Liver (tissue), 7 donors: ENCODE measurements at regions not wholly inside any gene's neighbourhood (a gene's known extent, or its start where the extent isn't known, plus 50 kb on each side); places are given as distances from the start of the nearest gene placed in this dataset.

Source experiments
- DNase-seq: peaks from one replicate; pipeline ENCODE4 v3.0.0-alpha.2; 2017; ENCODE audit warnings: low spot score
- H3K27ac ChIP-seq, 2 donors: one replicate each; pipeline ENCODE4 v1.7.0; 2013; ENCODE audit warnings: inconsistent platforms in 2 of 2, low read length in 2 of 2, control low read depth in 1 of 2, low read depth in 1 of 2, mild to moderate bottlenecking in 1 of 2
- H3K27me3 ChIP-seq, 4 donors: one replicate each; pipeline versions ENCODE4 v1.6.1 to v1.7.0; 2013; ENCODE audit warnings: low read length in 3 of 4, inconsistent platforms in 1 of 4, mild to moderate bottlenecking in 1 of 4, moderate library complexity in 1 of 4; ENCODE audit not compliant: control insufficient read depth in 4 of 4, insufficient read depth in 4 of 4
- H3K36me3 ChIP-seq, 4 donors: one replicate each; pipeline versions ENCODE4 v1.6.1 to v1.7.0; 2013; ENCODE audit warnings: low read length in 3 of 4, mild to moderate bottlenecking in 3 of 4, low read depth in 1 of 4, moderate library complexity in 1 of 4; ENCODE audit not compliant: control insufficient read depth in 4 of 4, insufficient read depth in 3 of 4
- H3K4me1 ChIP-seq, 4 donors: one replicate each; pipeline versions ENCODE4 v1.6.1 to v1.7.0; 2013; ENCODE audit warnings: low read length in 3 of 4, mild to moderate bottlenecking in 3 of 4, moderate library complexity in 1 of 4; ENCODE audit not compliant: control insufficient read depth in 4 of 4, insufficient read depth in 4 of 4
- H3K4me3 ChIP-seq, 3 donors: one replicate each; pipeline versions ENCODE4 v1.6.1 to v1.7.0; 2013; ENCODE audit warnings: low read length in 3 of 3, control low read depth in 1 of 3, low read depth in 1 of 3, mild to moderate bottlenecking in 1 of 3
- H3K9ac ChIP-seq, 2 donors: one replicate each; pipeline ENCODE4 v1.7.0; 2013; ENCODE audit warnings: low read length in 2 of 2, mild to moderate bottlenecking in 2 of 2, moderate library complexity in 2 of 2, control low read depth in 1 of 2, low read depth in 1 of 2
- H3K9me3 ChIP-seq, 4 donors: one replicate each; pipeline versions ENCODE4 v1.6.1 to v1.7.0; 2013; ENCODE audit warnings: low read length in 3 of 4; ENCODE audit not compliant: control insufficient read depth in 4 of 4
- ATF3 ChIP-seq: IDR thresholded peaks from 2 replicates; pipeline ENCODE4 v1.6.1; 2016; ENCODE audit warnings: antibody characterized with exemption
- EGR1 ChIP-seq, 2 donors: IDR thresholded peaks; 2 replicates each; pipeline ENCODE4 v1.6.1; 2016 to 2018; ENCODE audit warnings: antibody characterized with exemption in 2 of 2, low read depth in 2 of 2
- FOXA1 ChIP-seq: IDR thresholded peaks from 2 replicates; pipeline ENCODE4 v1.6.1; 2016; ENCODE audit warnings: antibody characterized with exemption
- FOXA2 ChIP-seq: IDR thresholded peaks from 2 replicates; pipeline ENCODE4 v1.6.1; 2016; ENCODE audit warnings: antibody characterized with exemption
- GABPA ChIP-seq, 2 donors: IDR thresholded peaks in 1 of 2; conservative IDR thresholded peaks in 1 of 2; 2 replicates each; pipeline ENCODE4 v1.6.1; 2016; ENCODE audit warnings: antibody characterized with exemption in 2 of 2, mild to moderate bottlenecking in 1 of 2, moderate library complexity in 1 of 2
- HNF4A ChIP-seq, 2 donors: conservative IDR thresholded peaks; 2 replicates each; pipeline ENCODE4 v1.6.1; 2016; ENCODE audit warnings: antibody characterized with exemption in 2 of 2, mild to moderate bottlenecking in 2 of 2
- HNF4G ChIP-seq: IDR thresholded peaks from 2 replicates; pipeline ENCODE4 v1.6.1; 2016; ENCODE audit warnings: antibody characterized with exemption
- JUND ChIP-seq, 2 donors: IDR thresholded peaks; 2 replicates each; pipeline ENCODE4 v1.6.1; 2016; ENCODE audit warnings: antibody characterized with exemption in 2 of 2
- MAX ChIP-seq: IDR thresholded peaks from 2 replicates; pipeline ENCODE4 v1.6.1; 2016; ENCODE audit warnings: antibody characterized with exemption
- NR2F2 ChIP-seq: IDR thresholded peaks from 2 replicates; pipeline ENCODE4 v1.6.1; 2016; ENCODE audit warnings: antibody characterized with exemption
- RAD21 ChIP-seq, 2 donors: IDR thresholded peaks; 2 replicates each; pipeline ENCODE4 v1.6.1; 2016; ENCODE audit warnings: antibody characterized with exemption in 2 of 2, mild to moderate bottlenecking in 2 of 2
- REST ChIP-seq: IDR thresholded peaks from 2 replicates; pipeline ENCODE4 v1.6.1; 2016; ENCODE audit warnings: antibody characterized with exemption, mild to moderate bottlenecking
- RXRA ChIP-seq, 2 donors: IDR thresholded peaks; 2 replicates each; pipeline ENCODE4 v1.6.1; 2017 to 2018; ENCODE audit warnings: antibody characterized with exemption in 2 of 2, mild to moderate bottlenecking in 1 of 2
- SP1 ChIP-seq: IDR thresholded peaks from 2 replicates; pipeline ENCODE4 v1.6.1; 2018; ENCODE audit warnings: antibody characterized with exemption, mild to moderate bottlenecking
- TAF1 ChIP-seq: conservative IDR thresholded peaks from 2 replicates; pipeline ENCODE4 v1.6.1; 2016; ENCODE audit warnings: antibody characterized with exemption, mild to moderate bottlenecking
- YY1 ChIP-seq: IDR thresholded peaks from 2 replicates; pipeline ENCODE4 v1.6.1; 2016; ENCODE audit warnings: antibody characterized with exemption, mild to moderate bottlenecking
- ZBTB33 ChIP-seq: IDR thresholded peaks from 2 replicates; pipeline ENCODE4 v1.6.1; 2016; ENCODE audit warnings: antibody characterized with exemption
- WGBS: extraction: QIAGEN DNeasy Blood & Tissue Kit; methylation state at CpG from one replicate; pipeline ENCODE4 v1.1.7; 2013; 5-methylcytosine and 5-hydroxymethylcytosine counted together
- donor health status: healthy.
- donor health status: healthy.
- donor health status: healthy.
- donor health status: healthy.

GRCh38 chr18:65081786-65082185, 669.0 kb upstream of the CDH7 start:
- no peak overlapping the region for H3K27ac ChIP-seq
- no peak overlapping the region for H3K9ac ChIP-seq
- DNase-seq, result no peak
- H3K27me3 ChIP-seq, result no peaks in the 10 kb centered on the region
- no peak for TF ChIP-seq GABPA (IDR thresholded peaks at IDR 0.05 in 1 of 2, conservative IDR thresholded peaks at IDR 0.05 in 1 of 2)
- TF ChIP-seq HNF4A (conservative IDR thresholded peaks at IDR 0.05), result no peak
- TF ChIP-seq JUND (IDR thresholded peaks at IDR 0.05), result no peak
- TF ChIP-seq FOXA2, result no peak
- no peak for TF ChIP-seq HNF4G
- no peak for TF ChIP-seq FOXA1
- no peak for TF ChIP-seq EGR1 (IDR thresholded peaks at IDR 0.05; ENCODE audit: low read depth in 2 of 2)
- TF ChIP-seq REST, result no peak
- no peak for TF ChIP-seq MAX
- no peak for TF ChIP-seq ATF3
- no peak for TF ChIP-seq NR2F2
- no peak for TF ChIP-seq RXRA (IDR thresholded peaks at IDR 0.05)
- TF ChIP-seq RAD21 (IDR thresholded peaks at IDR 0.05), result no peak
- no peak for TF ChIP-seq TAF1
- TF ChIP-seq ZBTB33, result no peak
- no peak for TF ChIP-seq YY1
- no peak for TF ChIP-seq SP1
- H3K4me1 ChIP-seq, result no peaks in the 10 kb centered on the region
- no peaks in the 10 kb centered on the region for H3K9me3 ChIP-seq
- H3K4me3 ChIP-seq, result no peak overlapping the region
- 60% methylated on average over 3 of the region's 3 CpGs for WGBS
- no peaks in the 10 kb centered on the region for H3K36me3 ChIP-seq

- Histone ChIP-seq H3K9me3 (no peaks in the 10 kb centered on the region), H3K4me3 (no peak overlapping the region), H3K36me3 (no peaks in the 10 kb centered on the region), H3K9ac (no peak overlapping the region), H3K4me1 (no peaks in the 10 kb centered on the region), H3K27me3 (peaks cover 0 to 2% (median 0%) of the 10 kb centered on the region in 4 donors), H3K27ac (no peak overlapping the region)
- 76% methylated on average over 3 of the region's 3 CpGs for WGBS
- TF ChIP-seq SP1 (no peak), FOXA1 (no peak)
- no peak for DNase-seq
These were observed 677.7 kb upstream of the CDH7 start for GRCh38 chr18:65073060-65073550.
